ENCODE measurements at regions not wholly inside any gene's neighbourhood (a gene's known extent, or its start where the extent isn't known, plus 50 kb on each side); places are given as distances from the start of the nearest gene placed in this dataset.
"Not testable (repeated sequence)": the region's sequence is repeated elsewhere in the genome, so short reads cannot be mapped to it uniquely, and the experiment has no call there.

DNA sequence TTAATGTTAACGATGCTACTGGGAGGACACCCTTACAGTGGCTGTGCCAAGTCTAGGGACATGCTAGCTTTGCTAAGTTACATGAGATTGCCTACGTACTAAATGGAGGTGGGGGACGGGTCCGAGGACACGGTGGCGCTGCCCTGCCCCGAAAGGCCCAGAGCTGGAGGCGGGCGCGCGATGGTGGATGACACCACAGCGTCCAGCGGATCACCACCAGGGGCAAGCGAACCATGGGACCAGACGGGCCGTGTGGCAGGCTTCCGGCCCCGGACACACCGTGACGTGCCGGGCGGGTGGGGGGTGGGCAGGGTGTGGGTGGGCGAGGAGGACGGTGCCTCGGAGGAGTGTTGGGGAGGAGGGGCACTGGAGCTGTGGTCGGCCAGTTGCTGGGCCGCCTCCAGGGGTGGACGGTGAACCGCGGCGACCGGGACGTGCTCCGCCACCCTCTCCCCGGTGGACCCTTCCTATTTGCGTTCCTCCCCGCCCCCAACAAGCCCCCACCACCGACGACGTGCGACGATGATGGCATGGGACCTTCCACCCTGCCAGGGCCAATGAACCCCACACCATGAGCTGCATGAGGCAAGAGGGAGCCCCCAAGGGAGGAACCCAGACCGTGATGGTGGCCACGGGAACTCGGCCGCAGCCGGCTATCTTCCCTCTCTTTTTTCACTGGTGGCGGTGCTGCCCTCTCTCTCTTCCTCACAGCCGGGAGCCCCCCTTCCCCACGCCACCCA is 773.3 kb upstream of the DEFB115 start:
- H3K27ac Mint-ChIP-seq, result no peak overlapping the region
- no peaks in the 10 kb centered on the region for H3K4me1 Mint-ChIP-seq (ENCODE audit: low read depth)
- H3K36me3 Mint-ChIP-seq (ENCODE audit: low read depth), result peaks cover 6% of the 10 kb centered on the region
- H3K4me3 Mint-ChIP-seq, result no peak overlapping the region
- peaks cover 9% of the 10 kb centered on the region for H3K27me3 Mint-ChIP-seq (ENCODE audit: low read depth)
- intact Hi-C loops (cut with micrococcal nuclease), result no loop called here
- CTCF ChIA-PET, result no interaction called here
- DNase-seq, result no peak
- peaks cover 21% of the 10 kb centered on the region for H3K9me3 Mint-ChIP-seq

DNA sequence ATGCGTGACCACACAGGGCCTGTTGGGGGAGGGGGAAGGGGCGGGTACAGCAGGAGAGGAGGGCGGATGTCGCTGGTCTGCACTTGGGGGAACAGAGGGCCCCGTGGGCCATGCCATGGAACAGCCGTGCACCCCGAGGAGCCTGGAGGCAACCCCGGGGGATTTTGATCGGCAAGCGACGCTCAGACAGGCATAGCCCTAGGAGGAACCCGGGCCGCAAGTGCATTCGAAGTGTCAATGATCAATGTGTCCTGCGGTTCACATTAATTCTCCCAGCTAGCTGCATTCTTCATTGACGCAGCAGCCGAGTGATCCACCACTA is 772.8 kb upstream of the DEFB115 start:
- no peak for DNase-seq
- intact Hi-C loops (cut with micrococcal nuclease), result no loop called here
- H3K4me1 Mint-ChIP-seq (ENCODE audit: low read depth), result no peaks in the 10 kb centered on the region
- H3K4me3 Mint-ChIP-seq, result no peak overlapping the region
- H3K27ac Mint-ChIP-seq, result no peak overlapping the region
- H3K27me3 Mint-ChIP-seq (ENCODE audit: low read depth), result peaks cover 9% of the 10 kb centered on the region
- CTCF ChIA-PET, result no interaction called here
- H3K36me3 Mint-ChIP-seq (ENCODE audit: low read depth), result peaks cover 6% of the 10 kb centered on the region
- peaks cover 19% of the 10 kb centered on the region for H3K9me3 Mint-ChIP-seq

DNA sequence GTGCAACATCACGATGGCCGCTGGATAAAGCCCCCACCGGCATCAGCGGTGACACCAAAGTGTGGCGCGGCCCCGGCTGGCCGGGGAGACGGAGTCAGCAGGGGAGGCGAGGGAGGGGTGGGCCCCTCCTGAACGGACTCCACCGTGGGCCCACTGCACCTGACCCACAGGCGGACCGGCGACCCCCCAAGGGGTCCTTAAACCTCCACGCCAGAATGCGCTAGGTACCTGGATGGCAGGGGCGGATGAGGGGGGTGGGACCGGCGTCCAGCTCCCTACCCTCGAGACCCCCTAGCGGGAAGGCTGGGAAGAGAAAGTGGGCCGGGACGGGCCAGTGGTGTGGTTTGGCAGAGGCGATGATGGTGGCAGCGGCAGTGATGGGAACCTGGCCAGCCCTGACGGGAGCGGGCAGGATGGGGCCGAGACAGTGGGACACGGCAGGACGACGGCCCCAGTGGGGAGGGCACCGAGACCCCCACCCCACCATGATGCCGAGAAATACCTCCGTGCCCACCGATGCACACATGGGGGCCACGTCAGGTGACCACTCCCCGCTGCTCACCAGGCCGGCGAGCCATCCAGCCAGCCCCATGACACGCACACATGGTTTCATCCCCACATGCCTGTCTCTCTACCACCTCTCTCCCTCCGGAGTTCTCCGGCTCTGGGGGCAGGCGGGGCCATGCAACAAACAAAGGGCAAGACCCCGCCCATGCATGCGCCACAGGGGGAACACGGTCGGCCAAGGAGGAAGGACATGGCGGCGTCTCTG is 771.9 kb upstream of the DEFB115 start:
- Mint-ChIP-seq H3K9me3 (peaks cover 18% of the 10 kb centered on the region), H3K27me3 (ENCODE audit: low read depth) (peaks cover 9% of the 10 kb centered on the region), H3K27ac (no peak overlapping the region), H3K36me3 (ENCODE audit: low read depth) (peaks cover 6% of the 10 kb centered on the region), H3K4me1 (ENCODE audit: low read depth) (no peaks in the 10 kb centered on the region), H3K4me3 (no peak overlapping the region)
- CTCF ChIA-PET, result no interaction called here
- intact Hi-C loops (cut with micrococcal nuclease), result no loop called here
- DNase-seq, result no peak

DNA sequence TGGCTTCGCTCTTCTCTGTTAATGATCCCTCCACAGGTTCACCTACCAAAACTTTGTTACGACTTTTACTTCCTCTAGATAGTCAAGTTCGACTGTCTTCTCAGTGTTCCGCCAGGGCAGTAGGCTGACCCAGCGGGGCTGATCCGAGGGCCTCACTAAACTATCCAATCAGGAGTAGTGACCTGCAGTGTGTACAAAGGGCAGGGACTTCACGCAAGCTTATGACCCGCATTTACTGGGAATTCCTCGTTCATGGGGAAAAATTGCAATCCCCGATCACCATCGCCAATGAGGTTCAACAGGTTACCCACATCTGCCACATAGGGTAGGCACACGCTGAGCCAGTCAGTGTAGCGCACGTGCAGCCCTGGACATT is 771.4 kb upstream of the DEFB115 start:
- Mint-ChIP-seq H3K27ac (no peak overlapping the region), H3K36me3 (ENCODE audit: low read depth) (peaks cover 6% of the 10 kb centered on the region), H3K9me3 (peaks cover 21% of the 10 kb centered on the region), H3K4me1 (ENCODE audit: low read depth) (no peaks in the 10 kb centered on the region), H3K4me3 (no peak overlapping the region), H3K27me3 (ENCODE audit: low read depth) (peaks cover 9% of the 10 kb centered on the region)
- DNase-seq, result no peak
- CTCF ChIA-PET, result no interaction called here
- intact Hi-C loops (cut with micrococcal nuclease), result no loop called here

DNA sequence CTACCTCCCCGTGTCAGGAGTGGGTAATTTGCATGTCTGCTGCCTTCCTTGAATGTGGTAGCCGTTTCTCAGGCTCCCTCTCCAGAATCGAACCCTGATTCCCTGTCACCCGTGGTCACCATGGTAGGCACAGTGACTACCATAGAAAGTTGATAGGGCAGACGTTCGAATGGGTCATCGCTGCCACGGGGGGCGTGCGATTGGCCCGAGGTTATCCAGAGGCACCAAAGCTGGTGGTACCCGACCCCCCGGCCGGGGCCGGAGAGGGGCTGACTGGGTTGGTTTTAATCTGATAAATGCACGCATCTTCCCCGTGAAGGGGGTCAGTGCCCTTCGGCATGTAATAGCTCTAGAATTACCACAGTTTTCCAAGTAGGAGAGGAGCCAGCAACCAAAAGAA is 770.0 kb upstream of the DEFB115 start:
- H3K27ac Mint-ChIP-seq; H3K4me3 Mint-ChIP-seq; H3K4me1 Mint-ChIP-seq (ENCODE audit: low read depth); H3K27me3 Mint-ChIP-seq (ENCODE audit: low read depth); intact Hi-C loops (cut with micrococcal nuclease); H3K36me3 Mint-ChIP-seq (ENCODE audit: low read depth); DNase-seq; CTCF ChIA-PET: not testable (repeated sequence)
- H3K9me3 Mint-ChIP-seq, result peaks cover 18% of the 10 kb centered on the region

DNA sequence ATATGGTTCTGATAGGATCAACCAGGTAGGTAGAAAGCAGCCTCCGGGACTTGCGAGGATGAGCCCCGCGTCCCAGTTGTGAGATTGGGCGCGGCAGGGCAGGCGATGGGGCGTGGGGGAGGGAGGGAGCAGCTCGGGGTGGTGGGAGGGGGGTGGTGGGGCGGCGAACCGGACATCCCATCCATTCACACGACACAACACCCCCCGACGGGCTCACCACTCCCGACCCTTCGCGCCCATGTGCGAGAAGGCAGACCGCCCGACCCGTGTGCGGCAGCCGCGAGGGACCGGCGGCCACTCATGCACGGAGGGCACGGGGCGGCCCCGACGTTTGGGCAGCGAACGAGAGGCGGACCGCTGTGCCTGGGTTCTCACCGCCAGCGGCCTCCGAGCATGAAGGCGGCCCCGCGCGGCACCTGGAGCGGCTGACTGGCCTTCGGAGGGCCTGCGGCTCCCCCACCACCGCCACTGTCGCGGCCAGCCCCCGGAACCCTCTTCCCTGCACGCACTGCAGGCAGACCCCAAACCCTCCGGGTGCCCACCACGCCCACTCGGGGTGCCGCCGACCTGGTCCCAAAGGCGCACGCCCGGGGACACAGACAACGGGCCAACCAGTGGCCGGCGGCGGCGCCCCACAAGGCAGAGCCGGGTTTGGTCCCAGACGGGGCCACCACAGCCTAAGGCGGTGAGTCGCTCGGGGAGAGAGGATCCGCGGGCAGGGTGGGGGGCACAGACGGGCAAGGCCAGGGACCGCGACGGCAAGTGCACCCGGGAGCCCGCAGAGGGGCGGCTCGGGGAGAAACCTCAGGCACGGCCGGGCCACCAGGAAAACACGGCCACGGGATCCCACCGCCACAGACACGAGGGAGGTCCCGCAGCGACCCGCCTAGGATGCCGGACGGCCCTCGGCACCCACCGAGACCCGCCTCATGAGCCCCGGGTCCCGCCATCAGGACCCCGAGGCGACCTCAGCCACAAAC is 769.2 kb upstream of the DEFB115 start:
- CTCF ChIA-PET, result no interaction called here
- H3K4me1 Mint-ChIP-seq (ENCODE audit: low read depth), result no peaks in the 10 kb centered on the region
- no peak for DNase-seq
- H3K27me3 Mint-ChIP-seq (ENCODE audit: low read depth), result peaks cover 9% of the 10 kb centered on the region
- H3K36me3 Mint-ChIP-seq (ENCODE audit: low read depth), result peaks cover 6% of the 10 kb centered on the region
- H3K4me3 Mint-ChIP-seq, result no peak overlapping the region
- no peak overlapping the region for H3K27ac Mint-ChIP-seq
- peaks cover 18% of the 10 kb centered on the region for H3K9me3 Mint-ChIP-seq
- intact Hi-C loops (cut with micrococcal nuclease), result no loop called here

DNA sequence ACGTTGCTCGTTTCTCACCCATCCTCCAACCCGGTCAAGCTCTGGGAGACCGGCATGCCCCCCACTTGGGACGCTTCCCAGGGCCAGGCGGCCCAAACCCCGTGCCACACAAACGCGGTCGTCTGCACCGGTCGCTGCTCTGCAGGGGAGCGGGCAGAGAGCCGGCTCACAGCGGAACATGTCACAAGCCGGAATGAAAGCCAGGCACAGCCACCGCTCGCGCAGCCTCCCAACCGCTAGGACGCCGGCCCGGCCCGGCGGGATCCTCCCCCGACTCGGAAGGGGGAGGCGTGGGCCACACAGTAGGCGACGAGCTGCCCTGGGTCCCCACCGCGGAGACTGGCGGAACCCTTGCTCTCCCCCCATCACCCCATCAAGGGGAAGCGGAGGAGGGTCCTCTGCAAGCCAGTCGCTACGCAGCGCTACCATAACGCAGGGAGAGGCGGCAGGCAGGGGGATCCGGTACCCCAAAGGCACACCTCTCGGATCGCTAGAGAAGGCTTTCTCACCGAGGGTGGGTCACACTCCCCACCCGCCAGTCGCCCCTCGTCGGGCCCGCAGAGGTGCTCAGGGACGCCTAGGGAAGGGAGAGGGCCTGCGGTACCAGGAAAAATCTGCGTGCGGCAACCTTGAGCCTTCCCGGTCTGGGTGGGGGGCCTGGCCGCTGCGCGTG is 768.4 kb upstream of the DEFB115 start:
- no peak for DNase-seq
- CTCF ChIA-PET, result no interaction called here
- H3K4me1 Mint-ChIP-seq (ENCODE audit: low read depth), result no peaks in the 10 kb centered on the region
- peaks cover 20% of the 10 kb centered on the region for H3K9me3 Mint-ChIP-seq
- intact Hi-C loops (cut with micrococcal nuclease), result no loop called here
- H3K36me3 Mint-ChIP-seq (ENCODE audit: low read depth), result peaks cover 6% of the 10 kb centered on the region
- no peak overlapping the region for H3K27ac Mint-ChIP-seq
- peaks cover 9% of the 10 kb centered on the region for H3K27me3 Mint-ChIP-seq (ENCODE audit: low read depth)
- no peak overlapping the region for H3K4me3 Mint-ChIP-seq

DNA sequence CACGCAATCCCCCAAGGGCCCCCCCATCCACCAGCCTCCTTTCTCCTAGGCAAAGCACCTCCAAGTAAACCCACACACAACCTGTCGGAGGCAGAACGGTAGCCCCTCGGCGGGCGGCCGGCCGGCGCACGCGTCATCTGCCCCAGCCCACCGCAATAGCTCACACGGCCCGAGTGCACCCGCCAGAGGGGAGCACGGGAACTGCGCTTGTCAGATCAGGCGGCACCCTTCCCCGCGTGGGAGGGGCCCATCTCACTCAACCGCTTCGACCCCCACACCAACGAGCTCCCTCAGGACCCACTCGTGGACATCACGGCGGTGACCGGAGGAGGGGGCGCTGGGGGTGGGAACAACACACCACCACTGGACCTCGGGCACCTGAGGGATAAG is 767.9 kb upstream of the DEFB115 start:
- peaks cover 20% of the 10 kb centered on the region for H3K9me3 Mint-ChIP-seq
- H3K27ac Mint-ChIP-seq, result no peak overlapping the region
- H3K27me3 Mint-ChIP-seq (ENCODE audit: low read depth), result peaks cover 9% of the 10 kb centered on the region
- no peak for DNase-seq
- intact Hi-C loops (cut with micrococcal nuclease), result no loop called here
- H3K36me3 Mint-ChIP-seq (ENCODE audit: low read depth), result peaks cover 6% of the 10 kb centered on the region
- no peak overlapping the region for H3K4me3 Mint-ChIP-seq
- CTCF ChIA-PET, result no interaction called here
- H3K4me1 Mint-ChIP-seq (ENCODE audit: low read depth), result no peaks in the 10 kb centered on the region

DNA sequence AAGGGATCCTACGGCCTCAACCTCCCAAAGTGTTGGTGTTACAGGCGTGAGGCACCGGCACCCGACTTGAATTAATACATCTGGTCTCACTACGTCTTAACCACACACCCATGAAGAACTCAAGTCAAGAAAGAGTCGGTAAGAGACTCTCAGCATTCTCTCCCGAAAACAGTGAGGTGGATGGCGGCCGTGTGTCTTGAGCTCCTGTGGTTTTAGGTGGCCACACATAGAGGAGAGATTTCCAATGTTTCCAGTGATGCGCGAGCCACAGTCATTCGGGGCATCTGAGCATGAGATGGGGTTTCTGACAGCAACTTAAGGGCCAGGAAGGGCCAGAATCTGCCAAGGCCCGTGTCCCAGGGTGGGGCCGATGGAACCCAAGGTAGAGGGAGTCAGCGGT is 766.4 kb upstream of the DEFB115 start:
- Mint-ChIP-seq H3K4me3 (no peak overlapping the region), H3K36me3 (ENCODE audit: low read depth) (peaks cover 6% of the 10 kb centered on the region), H3K4me1 (ENCODE audit: low read depth) (no peaks in the 10 kb centered on the region), H3K9me3 (peaks cover 17% of the 10 kb centered on the region), H3K27ac (no peak overlapping the region), H3K27me3 (ENCODE audit: low read depth) (peaks cover 9% of the 10 kb centered on the region)
- CTCF ChIA-PET, result no interaction called here
- no peak for DNase-seq
- intact Hi-C loops (cut with micrococcal nuclease), result no loop called here

DNA sequence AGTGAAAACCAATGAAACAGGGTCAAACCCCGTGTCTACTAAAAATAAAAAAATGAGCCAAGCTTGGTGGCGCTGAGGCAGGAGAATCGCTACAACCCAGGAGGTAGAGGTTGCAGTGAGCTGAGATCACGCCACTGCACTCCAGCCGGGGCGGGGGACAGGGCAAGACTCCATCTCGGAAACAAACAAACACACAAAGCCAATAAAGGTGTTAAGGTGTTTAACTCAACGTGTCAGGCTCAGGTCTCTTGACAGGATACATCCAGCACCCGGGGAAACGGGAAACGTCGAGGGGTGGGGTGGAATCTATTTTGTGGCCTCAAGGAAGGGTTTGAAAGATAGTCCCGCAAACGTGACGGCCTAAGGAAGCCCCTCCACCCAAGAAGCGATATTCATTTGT is 760.8 kb upstream of the DEFB115 start:
- H3K27me3 Mint-ChIP-seq (ENCODE audit: low read depth); H3K4me3 Mint-ChIP-seq; intact Hi-C loops (cut with micrococcal nuclease): not testable (repeated sequence)

DNA sequence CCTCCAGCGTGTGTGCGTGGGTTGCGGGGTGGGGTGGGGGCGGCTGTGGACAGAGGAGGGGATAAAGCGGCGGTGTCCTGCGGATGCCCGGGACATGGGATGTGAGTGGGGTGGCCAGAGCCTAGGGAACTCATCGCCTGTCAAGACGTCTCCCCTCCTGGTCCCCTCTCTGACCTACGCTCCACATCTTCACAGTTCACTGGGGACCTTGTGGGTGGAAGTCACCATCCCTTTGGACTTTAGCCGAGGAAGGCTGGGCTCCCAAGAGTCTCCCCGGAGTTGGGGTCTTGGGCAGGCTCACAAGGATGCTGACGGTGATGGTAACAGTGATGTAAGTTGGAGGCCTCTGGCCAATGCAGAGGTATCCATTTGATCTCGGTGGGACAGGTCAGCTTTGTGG is 760.3 kb upstream of the DEFB115 start:
- H3K4me1 Mint-ChIP-seq (ENCODE audit: low read depth); CTCF ChIA-PET; H3K9me3 Mint-ChIP-seq; H3K27me3 Mint-ChIP-seq (ENCODE audit: low read depth); DNase-seq; H3K27ac Mint-ChIP-seq; H3K4me3 Mint-ChIP-seq; H3K36me3 Mint-ChIP-seq (ENCODE audit: low read depth); intact Hi-C loops (cut with micrococcal nuclease): not testable (repeated sequence)

More for the DNA sequence above, 760.8 kb upstream of the DEFB115 start:
- H3K9me3 Mint-ChIP-seq; DNase-seq; CTCF ChIA-PET; H3K4me1 Mint-ChIP-seq (ENCODE audit: low read depth); H3K36me3 Mint-ChIP-seq (ENCODE audit: low read depth); H3K27ac Mint-ChIP-seq: not testable (repeated sequence)

DNA sequence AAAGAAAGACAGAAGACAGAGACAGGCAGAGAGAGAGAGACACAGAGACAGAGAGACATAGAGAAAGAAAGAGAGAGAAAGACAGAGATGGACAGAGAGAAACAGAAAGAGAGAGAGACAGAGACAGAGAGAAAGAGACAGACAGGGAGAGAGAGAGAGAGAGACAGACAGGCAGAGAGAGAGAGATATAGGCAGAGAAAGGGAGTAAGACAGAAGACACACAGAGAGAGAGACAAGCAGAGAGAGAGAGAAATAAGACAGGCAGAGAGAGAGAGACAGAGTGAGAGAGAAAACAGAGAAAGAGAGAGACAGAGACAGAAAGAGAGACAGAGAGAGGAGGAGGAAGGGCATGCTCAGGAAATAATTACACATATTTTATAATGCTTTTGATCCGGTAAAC is 758.3 kb upstream of the DEFB115 start:
- Mint-ChIP-seq H3K4me3 (no peak overlapping the region), H3K36me3 (ENCODE audit: low read depth) (no peaks in the 10 kb centered on the region), H3K27ac (no peak overlapping the region), H3K9me3 (no peaks in the 10 kb centered on the region), H3K27me3 (ENCODE audit: low read depth) (no peaks in the 10 kb centered on the region), H3K4me1 (ENCODE audit: low read depth) (no peaks in the 10 kb centered on the region)
- CTCF ChIA-PET, result no interaction called here
- intact Hi-C loops (cut with micrococcal nuclease), result no loop called here
- no peak for DNase-seq
